NCI-H446 (cell line): ENCODE measurements at regions not wholly inside any gene's neighbourhood (a gene's known extent, or its start where the extent isn't known, plus 50 kb on each side); places are given as distances from the start of the nearest gene placed in this dataset.
"Not testable (repeated sequence)": the region's sequence is repeated elsewhere in the genome, so short reads cannot be mapped to it uniquely, and the experiment has no call there.

Source experiments
- DNase-seq, 2 experiments: peaks; one replicate each; lab custom pipeline; 2025; lab: John Stamatoyannopoulos, UW

GRCh38 chrX:83749736-83750135, 111.2 kb upstream of the CYLC1 start:
- not testable (repeated sequence) for DNase-seq

GRCh38 chrX:83750451-83750850, 110.5 kb upstream of the CYLC1 start:
- DNase-seq = not testable (repeated sequence)

DNA sequence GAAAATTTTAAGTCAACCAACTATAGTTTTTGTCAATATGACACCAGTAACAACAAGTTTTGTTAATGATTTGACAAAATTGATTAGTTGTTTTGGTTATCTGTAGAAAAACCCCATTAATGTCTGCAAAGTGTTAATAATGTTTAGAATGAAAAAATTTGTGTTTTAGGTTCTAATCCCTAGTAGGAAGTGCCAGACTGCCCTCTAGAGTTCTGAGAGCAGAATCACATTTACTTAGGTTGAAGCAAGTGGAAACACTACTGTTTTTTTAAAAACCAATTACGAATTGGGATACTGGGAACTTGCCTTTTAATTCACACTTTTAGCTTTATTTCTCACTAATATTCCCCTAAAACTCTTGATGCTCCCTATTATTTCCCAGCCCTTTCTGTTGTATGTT, 101.1 kb upstream of the CYLC1 start:
- peak in 1 of 2 experiments; percentile 31 for DNase-seq

DNA sequence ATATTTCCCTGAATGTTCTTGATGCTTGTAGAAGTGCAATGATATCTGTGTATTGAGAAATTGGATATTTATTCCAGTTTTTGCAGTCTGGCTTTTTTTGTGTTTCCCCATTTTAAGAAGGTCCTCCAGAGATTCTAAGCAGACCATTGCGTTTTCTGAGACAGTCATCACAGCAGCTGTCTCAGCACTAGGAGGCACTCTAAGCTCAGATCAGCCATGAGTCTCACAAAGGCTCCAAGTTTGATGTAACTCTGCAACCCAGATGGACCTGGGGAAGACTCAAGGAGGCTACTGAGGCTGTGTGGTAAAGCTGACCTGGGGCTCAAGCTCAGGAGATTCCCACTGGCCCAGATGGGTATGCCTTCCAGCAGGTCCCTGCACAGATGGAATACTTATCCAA, 89.3 kb upstream of the CYLC1 start:
- no peak for DNase-seq
